H9 (cell line): ENCODE measurements at regions not wholly inside any gene's neighbourhood (a gene's known extent, or its start where the extent isn't known, plus 50 kb on each side); places are given as distances from the start of the nearest gene placed in this dataset.
"Not testable (repeated sequence)": the region's sequence is repeated elsewhere in the genome, so short reads cannot be mapped to it uniquely, and the experiment has no call there.

ENCODE experiments used
- DNase-seq: peaks from one replicate; pipeline ENCODE4 v3.0.0-alpha.2; 2017
- H2AFZ ChIP-seq: one replicate; pipeline ENCODE4 v1.6.1; 2013; ENCODE audit warnings: mild to moderate bottlenecking, low read length, control low read depth, moderate library complexity
- H2AK5ac ChIP-seq: 2 replicates; pipeline ENCODE4 v1.6.1; 2013; ENCODE audit warnings: low read length, control low read depth, mixed read lengths; ENCODE audit not compliant: insufficient read length
- H2BK120ac ChIP-seq: one replicate; pipeline ENCODE4 v1.6.1; 2013; ENCODE audit warnings: low read depth, mild to moderate bottlenecking, low read length, control low read depth, inconsistent platforms; ENCODE audit not compliant: poor library complexity, severe bottlenecking
- H2BK12ac ChIP-seq: 2 replicates; pipeline ENCODE4 v1.6.1; 2013; ENCODE audit warnings: low read length, control low read depth, mixed read lengths, low read depth; ENCODE audit not compliant: insufficient read length
- H2BK15ac ChIP-seq: 2 replicates; pipeline ENCODE4 v1.6.1; 2013; ENCODE audit warnings: low read depth, low read length, control low read depth
- H2BK20ac ChIP-seq: one replicate; pipeline ENCODE4 v1.6.1; 2013; ENCODE audit warnings: low read depth, mild to moderate bottlenecking, low read length, control low read depth, inconsistent platforms; ENCODE audit not compliant: poor library complexity, severe bottlenecking
- H2BK5ac ChIP-seq: 2 replicates; pipeline ENCODE4 v1.6.1; 2013; ENCODE audit warnings: low read length, control low read depth, mixed read lengths; ENCODE audit not compliant: insufficient read length
- H3K14ac ChIP-seq: 2 replicates; pipeline ENCODE4 v1.6.1; 2013; ENCODE audit warnings: low read length, control low read depth; ENCODE audit not compliant: insufficient read depth
- H3K18ac ChIP-seq: 2 replicates; pipeline ENCODE4 v1.6.1; 2013; ENCODE audit warnings: low read depth, mild to moderate bottlenecking, mixed read lengths, low read length, control low read depth; ENCODE audit not compliant: insufficient read length
- H3K23ac ChIP-seq: 2 replicates; pipeline ENCODE4 v1.6.1; 2013; ENCODE audit warnings: low read length, control low read depth, mixed read lengths, low read depth; ENCODE audit not compliant: insufficient read length
- H3K23me2 ChIP-seq: 2 replicates; pipeline ENCODE4 v1.6.1; 2013; ENCODE audit warnings: low read depth, mild to moderate bottlenecking, mixed read lengths, low read length, control low read depth; ENCODE audit not compliant: insufficient read length, poor library complexity, severe bottlenecking
- H3K27ac ChIP-seq: 2 replicates; pipeline ENCODE4 v1.5.1; 2013; ENCODE audit warnings: low read length, control low read depth, mixed read lengths, low read depth; ENCODE audit not compliant: insufficient read length
- H3K27me3 ChIP-seq: 2 replicates; pipeline ENCODE4 v1.6.1; 2013; ENCODE audit warnings: low read length, control low read depth, inconsistent platforms; ENCODE audit not compliant: insufficient read depth
- H3K4ac ChIP-seq: 2 replicates; pipeline ENCODE4 v1.6.1; 2013; ENCODE audit warnings: low read depth, mild to moderate bottlenecking, control low read depth, inconsistent platforms, low read length, moderate library complexity
- H3K4me1 ChIP-seq: 2 replicates; pipeline ENCODE4 v1.6.1; 2013; ENCODE audit warnings: low read length, control low read depth, inconsistent platforms; ENCODE audit not compliant: insufficient read depth
- H3K4me2 ChIP-seq: 2 replicates; pipeline ENCODE4 v1.6.1; 2013; ENCODE audit warnings: low read length, control low read depth, mixed read lengths; ENCODE audit not compliant: insufficient read length, insufficient read depth
- H3K56ac ChIP-seq: 2 replicates; pipeline ENCODE4 v1.6.1; 2013; ENCODE audit warnings: low read depth, mild to moderate bottlenecking, mixed read lengths, low read length, control low read depth; ENCODE audit not compliant: insufficient read length
- H3K79me1 ChIP-seq: 2 replicates; pipeline ENCODE4 v1.6.1; 2013; ENCODE audit warnings: low read depth, mild to moderate bottlenecking, moderate library complexity, low read length, control low read depth, inconsistent platforms; ENCODE audit not compliant: insufficient read depth, poor library complexity, severe bottlenecking
- H3K79me2 ChIP-seq: 2 replicates; pipeline ENCODE4 v1.6.1; 2013; ENCODE audit warnings: low read length, control low read depth, inconsistent platforms; ENCODE audit not compliant: insufficient read depth
- H3K9ac ChIP-seq: 2 replicates; pipeline ENCODE4 v1.6.1; 2013; ENCODE audit warnings: low read length, control low read depth, mixed read lengths; ENCODE audit not compliant: insufficient read length; ENCODE audit errors: extremely low read depth
- H3K9me3 ChIP-seq: one replicate; pipeline ENCODE4 v1.6.1; 2013; ENCODE audit warnings: low read depth, low read length, inconsistent platforms; ENCODE audit not compliant: control insufficient read depth
- H3T11ph ChIP-seq: one replicate; pipeline ENCODE4 v1.6.1; 2013; ENCODE audit warnings: mild to moderate bottlenecking, low read length, control low read depth, inconsistent platforms
- H4K20me1 ChIP-seq: one replicate; pipeline ENCODE4 v1.6.1; 2013; ENCODE audit not compliant: control insufficient read depth, insufficient read length, insufficient read depth
- H4K5ac ChIP-seq: 2 replicates; pipeline ENCODE4 v1.6.1; 2013; ENCODE audit warnings: low read depth, mild to moderate bottlenecking, mixed read lengths, low read length, control low read depth; ENCODE audit not compliant: insufficient read length
- H4K8ac ChIP-seq: replicated peaks from 2 replicates; pipeline ENCODE4 v1.6.1; 2013; ENCODE audit warnings: low read length, control low read depth, mixed read lengths, low read depth; ENCODE audit not compliant: insufficient read length
- H4K91ac ChIP-seq: 2 replicates; pipeline ENCODE4 v1.6.1; 2013; ENCODE audit warnings: low read depth, mild to moderate bottlenecking, moderate library complexity, mixed read lengths, low read length, control low read depth; ENCODE audit not compliant: insufficient read length
- H3K27ac Mint-ChIP-seq, 3 experiments: 2 replicates in 2 of 3; 3 replicates in 1 of 3; pipeline ENCODE4 v1.8.0; 2020 to 2021; ENCODE audit warnings: mixed read lengths in 3 of 3, mild to moderate bottlenecking in 1 of 3, moderate library complexity in 1 of 3
- H3K27me3 Mint-ChIP-seq: 2 replicates; pipeline ENCODE4 v1.8.0; 2021; ENCODE audit warnings: low read depth, mild to moderate bottlenecking, moderate library complexity, mixed read lengths
- H3K36me3 Mint-ChIP-seq, 3 experiments: 2 replicates in 2 of 3; 3 replicates in 1 of 3; pipeline ENCODE4 v1.8.0; 2020 to 2021; ENCODE audit warnings: low read depth in 3 of 3, mixed read lengths in 3 of 3; ENCODE audit not compliant: insufficient read depth in 1 of 3
- H3K4me1 Mint-ChIP-seq, 2 experiments: 2 replicates each; pipeline ENCODE4 v1.8.0; 2020; ENCODE audit warnings: mixed read lengths in 2 of 2
- H3K4me3 Mint-ChIP-seq, 2 experiments: 2 replicates in 1 of 2; 3 replicates in 1 of 2; pipeline ENCODE4 v1.8.0; 2020 to 2021; ENCODE audit warnings: mild to moderate bottlenecking in 2 of 2, mixed read lengths in 2 of 2, moderate library complexity in 1 of 2
- H3K9me3 Mint-ChIP-seq, 2 experiments: 2 replicates in 1 of 2; 3 replicates in 1 of 2; pipeline ENCODE4 v1.8.0; 2020; ENCODE audit warnings: mild to moderate bottlenecking in 2 of 2, mixed read lengths in 2 of 2, moderate library complexity in 1 of 2
- CTCF ChIP-seq: fragments of 200-600 bp; sonication (generic); conservative IDR thresholded peaks from 3 replicates; pipeline ENCODE4 v1.8.0; 2021; ENCODE audit warnings: antibody characterized with exemption, mild to moderate bottlenecking
- WGBS: extraction: QIAGEN DNeasy Blood & Tissue Kit; methylation state at CpG from one replicate; pipeline ENCODE4 v1.1.7; 2013; ENCODE audit warnings: missing lambda C conversion rate, low lambda C conversion rate, mixed read lengths; ENCODE audit not compliant: insufficient read length; ENCODE audit errors: extremely low coverage; 5-methylcytosine and 5-hydroxymethylcytosine counted together

DNA sequence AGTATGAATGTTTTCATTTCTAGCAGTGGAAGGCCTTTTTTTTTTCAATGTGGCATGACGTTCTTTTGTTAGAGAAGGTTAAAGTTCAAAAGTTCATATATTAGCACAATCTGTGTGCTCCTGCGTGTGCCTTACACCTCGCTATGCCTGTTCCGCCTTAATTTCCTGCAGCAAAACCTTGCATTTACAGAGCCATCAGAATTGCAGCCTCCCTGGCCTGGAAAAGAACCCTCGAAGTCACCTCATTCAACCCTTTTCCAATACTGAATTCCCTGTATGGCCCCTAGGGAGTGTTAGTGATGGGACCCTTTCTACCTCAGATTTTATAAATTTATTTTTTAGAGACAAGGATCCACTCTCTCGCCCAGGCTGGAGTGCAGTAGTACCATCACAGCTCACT is 103.5 kb upstream of the ZNF438 start:
- TF ChIP-seq CTCF: no peak
- H2AK5ac ChIP-seq: no peak overlapping the region
- no peaks in the 10 kb centered on the region for H3K79me1 ChIP-seq
- H4K20me1 ChIP-seq: no peaks in the 10 kb centered on the region
- no peak overlapping the region; a peak in 1 of 5 replicates for H3K4me3 Mint-ChIP-seq
- H3K9me3 Mint-ChIP-seq: no peaks in the 10 kb centered on the region
- H3K4ac ChIP-seq: no peak overlapping the region
- no peak overlapping the region for H2BK12ac ChIP-seq
- no peak overlapping the region for H4K91ac ChIP-seq
- H2BK20ac ChIP-seq: no peak overlapping the region
- H3K9ac ChIP-seq: no peak overlapping the region
- no peak overlapping the region for H3K27ac Mint-ChIP-seq
- WGBS: no CpG with 5 or more reads among the region's 6 CpGs
- H3K4me1 Mint-ChIP-seq: peaks cover 19 to 21% of the 10 kb centered on the region in 2 experiments
- no peak overlapping the region for H4K5ac ChIP-seq
- no peak overlapping the region for H3K23ac ChIP-seq
- H2BK120ac ChIP-seq: no peak overlapping the region
- no peaks in the 10 kb centered on the region for H3K79me2 ChIP-seq
- no peak for DNase-seq
- no peak overlapping the region for H3K27ac ChIP-seq
- no peak overlapping the region for H3K56ac ChIP-seq
- no peak overlapping the region for H2BK15ac ChIP-seq
- H3K36me3 Mint-ChIP-seq: no peaks in the 10 kb centered on the region
- no peak overlapping the region for H3K14ac ChIP-seq
- H3K27me3 Mint-ChIP-seq: peaks cover 25% of the 10 kb centered on the region
- no peak overlapping the region for H3K4me2 ChIP-seq
- H3K9me3 ChIP-seq: no peaks in the 10 kb centered on the region
- H4K8ac ChIP-seq: no peak overlapping the region
- no peak overlapping the region for H2AFZ ChIP-seq
- peaks cover 7% of the 10 kb centered on the region; the same call in 1 of the 2 replicates for H3K4me1 ChIP-seq
- H3T11ph ChIP-seq: no peak overlapping the region
- no peak overlapping the region for H2BK5ac ChIP-seq
- peaks cover 3% of the 10 kb centered on the region for H3K23me2 ChIP-seq
- H3K27me3 ChIP-seq: no peaks in the 10 kb centered on the region; the same call in 1 of the 2 replicates
- no peak overlapping the region for H3K18ac ChIP-seq

- not testable (repeated sequence) for H3K14ac ChIP-seq, H2BK20ac ChIP-seq, H3K79me1 ChIP-seq, H3T11ph ChIP-seq, H4K5ac ChIP-seq, H4K91ac ChIP-seq, H2BK5ac ChIP-seq, H4K8ac ChIP-seq, H3K9me3 Mint-ChIP-seq, H2BK120ac ChIP-seq, H3K4me1 ChIP-seq, H3K36me3 Mint-ChIP-seq, H3K4me2 ChIP-seq, H3K27me3 ChIP-seq, H2BK15ac ChIP-seq, H3K4ac ChIP-seq, H3K9ac ChIP-seq, H3K18ac ChIP-seq, H3K56ac ChIP-seq, H4K20me1 ChIP-seq, H3K23ac ChIP-seq, H2AFZ ChIP-seq, H3K9me3 ChIP-seq, H3K27ac ChIP-seq, DNase-seq, H2BK12ac ChIP-seq, H3K4me3 Mint-ChIP-seq, H3K23me2 ChIP-seq, H2AK5ac ChIP-seq, H3K79me2 ChIP-seq, H3K27ac Mint-ChIP-seq
- Mint-ChIP-seq H3K4me1 (peaks cover 19 to 21% of the 10 kb centered on the region in 2 experiments), H3K27me3 (peaks cover 25% of the 10 kb centered on the region)
- no CpG with 5 or more reads among the region's 8 CpGs for WGBS
Measured at GRCh38 chr10:31135791-31136190, 104.1 kb upstream of the ZNF438 start.
